OCI-LY7 (cell line): ENCODE measurements at regions not wholly inside any gene's neighbourhood (a gene's known extent, or its start where the extent isn't known, plus 50 kb on each side); places are given as distances from the start of the nearest gene placed in this dataset.

Experiments
- BruUV-seq: library from RNA; stranded (reverse); fragments of 400-500 nt; replicated peaks from 2 replicates; lab custom pipeline; 2021; lab: Mats Ljungman, UMichigan
- CTCF ChIA-PET: fragments of 300-600 bp; sonication (Branson Sonifier 250); formaldehyde crosslinking; loops from one replicate; lab custom pipeline; 2022; ENCODE audit warnings: antibody characterized with exemption; ENCODE audit not compliant: unreplicated experiment; lab: Charles Lee
- POLR2A ChIA-PET: fragments of 300-600 bp; sonication (Branson Sonifier 250); formaldehyde crosslinking; loops from one replicate; lab custom pipeline; 2022; ENCODE audit warnings: antibody characterized with exemption; lab: Charles Lee
- DNase-seq: peaks from one replicate; pipeline ENCODE4 v3.0.0-alpha.2; 2015; ENCODE audit warnings: low spot score
- H2AFZ ChIP-seq: fragments of 200-600 bp; sonication (generic), shearing (Covaris generic); 2 replicates; pipeline ENCODE4 v1.6.1; 2014; ENCODE audit warnings: mild to moderate bottlenecking, antibody characterized with exemption, low read length, moderate library complexity
- H3K27ac ChIP-seq: fragments of 200-600 bp; sonication (generic); 2 replicates; pipeline ENCODE4 v1.5.1; 2014; ENCODE audit warnings: mixed run types, low read depth, mild to moderate bottlenecking, moderate library complexity, low read length, inconsistent platforms; ENCODE audit not compliant: poor library complexity, severe bottlenecking
- H3K36me3 ChIP-seq: fragments of 200-600 bp; sonication (generic); 2 replicates; pipeline ENCODE4 v1.6.1; 2014; ENCODE audit warnings: mild to moderate bottlenecking, antibody characterized with exemption, low read length, moderate library complexity, mixed read lengths; ENCODE audit not compliant: insufficient read depth
- H3K4me1 ChIP-seq: fragments of 200-600 bp; sonication (generic); 2 replicates; pipeline ENCODE4 v1.5.1; 2014; ENCODE audit warnings: mild to moderate bottlenecking, low read length; ENCODE audit not compliant: insufficient read depth, poor library complexity, severe bottlenecking
- H3K4me2 ChIP-seq: fragments of 200-600 bp; sonication (generic); 2 replicates; pipeline ENCODE4 v1.6.1; 2014; ENCODE audit warnings: mild to moderate bottlenecking, low read length
- H3K4me3 ChIP-seq: fragments of 200-600 bp; sonication (generic); 2 replicates; pipeline ENCODE4 v1.5.1; 2014; ENCODE audit warnings: mild to moderate bottlenecking, low read depth, low read length; ENCODE audit not compliant: poor library complexity, severe bottlenecking
- H3K79me2 ChIP-seq: fragments of 200-600 bp; sonication (generic); 2 replicates; pipeline ENCODE4 v1.6.1; 2016; ENCODE audit warnings: low read depth, mild to moderate bottlenecking, low read length, moderate library complexity, mixed read lengths; ENCODE audit not compliant: insufficient read depth
- H3K9me2 ChIP-seq: fragments of 200-600 bp; sonication (generic); 2 replicates; pipeline ENCODE4 v1.6.1; 2016; ENCODE audit warnings: mild to moderate bottlenecking, low read length, mixed read lengths; ENCODE audit not compliant: insufficient read depth
- H3K9me3 ChIP-seq: fragments of 200-600 bp; sonication (generic); 2 replicates; pipeline ENCODE4 v1.6.1; 2014; ENCODE audit warnings: mild to moderate bottlenecking, mixed run types, low read length, mixed read lengths
- H4K20me1 ChIP-seq: fragments of 200-600 bp; sonication (generic); 2 replicates; pipeline ENCODE4 v1.6.1; 2014; ENCODE audit warnings: mild to moderate bottlenecking, antibody characterized with exemption, low read length, moderate library complexity, mixed read lengths; ENCODE audit not compliant: insufficient read depth
- CTCF ChIP-seq: fragments of 200-600 bp; sonication (generic); conservative IDR thresholded peaks from 2 replicates; pipeline ENCODE4 v1.5.1; 2014; ENCODE audit warnings: mild to moderate bottlenecking, antibody characterized with exemption, low read length, moderate library complexity, mixed read lengths
- EZH2phosphoT487 ChIP-seq: fragments of 200-600 bp; sonication (generic); IDR thresholded peaks from 2 replicates; pipeline ENCODE4 v1.6.1; 2018; ENCODE audit warnings: low read depth, borderline replicate concordance, mild to moderate bottlenecking, mixed run types, antibody characterized with exemption, low read length, moderate library complexity, mixed read lengths
- intact Hi-C: fragments of 100-400 bp; cut with micrococcal nuclease; formaldehyde crosslinking; loops from one replicate; pipeline ENCODE4 v1.10.0; 2022; ENCODE audit not compliant: unreplicated experiment

GRCh38 chr13:34246511-34246910 is 428.6 kb downstream of the RFC3 start:
- BruUV-seq, result no TSS peak
- POLR2A ChIA-PET, result no interaction called here

GRCh38 chr13:34247596-34247995 is 429.6 kb downstream of the RFC3 start:
- TF ChIP-seq CTCF (no peak), EZH2phosphoT487 (no peak)
- H3K4me1 ChIP-seq, result no peaks in the 10 kb centered on the region
- H3K36me3 ChIP-seq, result no peaks in the 10 kb centered on the region
- no peaks in the 10 kb centered on the region for H3K79me2 ChIP-seq
- H4K20me1 ChIP-seq, result no peaks in the 10 kb centered on the region
- no peaks in the 10 kb centered on the region for H3K9me3 ChIP-seq
- intact Hi-C loops, result no loop called here
- no peaks in the 10 kb centered on the region for H3K9me2 ChIP-seq
- no peak overlapping the region for H2AFZ ChIP-seq
- ChIA-PET CTCF (no interaction called here), POLR2A (no interaction called here)
- no peak overlapping the region for H3K4me2 ChIP-seq
- BruUV-seq, result no TSS peak
- no peak for DNase-seq
- no peak overlapping the region for H3K27ac ChIP-seq
- H3K4me3 ChIP-seq, result no peak overlapping the region

More at GRCh38 chr13:34246511-34246910, 428.6 kb downstream of the RFC3 start:
- Histone ChIP-seq H3K27ac (no peak overlapping the region), H3K79me2 (no peaks in the 10 kb centered on the region), H3K4me1 (no peaks in the 10 kb centered on the region), H3K36me3 (no peaks in the 10 kb centered on the region), H3K9me3 (no peaks in the 10 kb centered on the region), H4K20me1 (no peaks in the 10 kb centered on the region), H3K4me2 (no peak overlapping the region), H3K9me2 (no peaks in the 10 kb centered on the region), H3K4me3 (no peak overlapping the region), H2AFZ (no peak overlapping the region)
- no peak for DNase-seq
- CTCF ChIA-PET, result no interaction called here
- intact Hi-C loops, result no loop called here
- no peak for TF ChIP-seq EZH2phosphoT487
- no peak for TF ChIP-seq CTCF

GRCh38 chr13:34249546-34250039 is 431.6 kb downstream of the RFC3 start:
- H3K4me1 ChIP-seq, result no peaks in the 10 kb centered on the region
- intact Hi-C loops, result no loop called here
- ChIA-PET POLR2A (interaction anchor here (1.6 kb wide), 1 partner anchor 9 kb away, joined by 8 read pairs; no protein-coding TSS in a partner anchor), CTCF (no interaction called here)
- no peaks in the 10 kb centered on the region for H3K79me2 ChIP-seq
- TF ChIP-seq EZH2phosphoT487 (no peak), CTCF (no peak)
- H3K36me3 ChIP-seq, result no peaks in the 10 kb centered on the region
- DNase-seq, result no peak
- H3K27ac ChIP-seq, result no peak overlapping the region
- no peak overlapping the region for H2AFZ ChIP-seq
- BruUV-seq, result no TSS peak
- no peak overlapping the region for H3K4me2 ChIP-seq
- H3K9me3 ChIP-seq, result no peaks in the 10 kb centered on the region
- no peak overlapping the region for H3K4me3 ChIP-seq
- no peaks in the 10 kb centered on the region for H4K20me1 ChIP-seq
- no peaks in the 10 kb centered on the region for H3K9me2 ChIP-seq
